GM13977 (cell line): ENCODE measurements at regions not wholly inside any gene's neighbourhood (a gene's known extent, or its start where the extent isn't known, plus 50 kb on each side); places are given as distances from the start of the nearest gene placed in this dataset.

Source experiments
- DNase-seq: peaks from one replicate; pipeline ENCODE4 v3.0.0; 2012; ENCODE audit warnings: low spot score
- CTCF ChIP-seq: IDR thresholded peaks from 2 replicates; pipeline ENCODE4 v1.5.1; 2012; ENCODE audit warnings: mild to moderate bottlenecking, control low read depth; ENCODE audit not compliant: insufficient read depth; ENCODE audit errors: extremely low read depth, missing control alignments
- in situ Hi-C: fragments of 300-500 bp; cut with MboI; formaldehyde crosslinking; loops from one replicate; pipeline ENCODE4 v1.12.0; 2022; ENCODE audit warnings: low sequenced_read_pairs, low pct_unique_long_range_greater_than_20kb, mixed read lengths, inconsistent platforms; ENCODE audit not compliant: unreplicated experiment

GRCh38 chrX:130552444-130553073 is 150.8 kb downstream of the RBMX2 start:
- no peak for DNase-seq
- in situ Hi-C loops = no loop called here
- TF ChIP-seq CTCF = no peak

- in situ Hi-C loops = no loop called here
- no peak for TF ChIP-seq CTCF
- DNase-seq = no peak
These were observed 153.6 kb downstream of the RBMX2 start for GRCh38 chrX:130555341-130555740.

- TF ChIP-seq CTCF = no peak
- no peak for DNase-seq
- in situ Hi-C loops = no loop called here
These were observed 154.0 kb downstream of the RBMX2 start for GRCh38 chrX:130555757-130556156.

- TF ChIP-seq CTCF = no peak
- in situ Hi-C loops = no loop called here
- DNase-seq = no peak
These were observed 155.2 kb downstream of the RBMX2 start for GRCh38 chrX:130556951-130557350.

GRCh38 chrX:130560544-130560943 is 158.8 kb downstream of the RBMX2 start:
- no peak for TF ChIP-seq CTCF
- no peak for DNase-seq
- in situ Hi-C loops = no loop called here

GRCh38 chrX:130561930-130562329 is 160.1 kb downstream of the RBMX2 start:
- DNase-seq = no peak
- in situ Hi-C loops = no loop called here
- TF ChIP-seq CTCF = no peak
